A673 (cell line): ENCODE measurements at regions not wholly inside any gene's neighbourhood (a gene's known extent, or its start where the extent isn't known, plus 50 kb on each side); places are given as distances from the start of the nearest gene placed in this dataset.

Experiments used
- EZH2 ChIP-seq: fragments of 200-600 bp; sonication (generic); IDR thresholded peaks from 2 replicates; pipeline ENCODE4 v1.6.1; 2017; ENCODE audit warnings: borderline replicate concordance, low read depth, mild to moderate bottlenecking, mixed read lengths, antibody characterized with exemption, low read length; ENCODE audit not compliant: poor library complexity, severe bottlenecking
- TF ChIP-seq, protein P1 (sequence below): fragments of 300-800, 200-600 bp; sonication (generic); conservative IDR thresholded peaks from 2 replicates; pipeline ENCODE4 v1.5.1; 2017; ENCODE audit warnings: low read depth, mild to moderate bottlenecking, antibody characterized with exemption, low read length, moderate library complexity, mixed read lengths

GRCh38 chr11:116434986-116435385 is 337.8 kb downstream of the BUD13 start:
- TF ChIP-seq, protein P1, sequence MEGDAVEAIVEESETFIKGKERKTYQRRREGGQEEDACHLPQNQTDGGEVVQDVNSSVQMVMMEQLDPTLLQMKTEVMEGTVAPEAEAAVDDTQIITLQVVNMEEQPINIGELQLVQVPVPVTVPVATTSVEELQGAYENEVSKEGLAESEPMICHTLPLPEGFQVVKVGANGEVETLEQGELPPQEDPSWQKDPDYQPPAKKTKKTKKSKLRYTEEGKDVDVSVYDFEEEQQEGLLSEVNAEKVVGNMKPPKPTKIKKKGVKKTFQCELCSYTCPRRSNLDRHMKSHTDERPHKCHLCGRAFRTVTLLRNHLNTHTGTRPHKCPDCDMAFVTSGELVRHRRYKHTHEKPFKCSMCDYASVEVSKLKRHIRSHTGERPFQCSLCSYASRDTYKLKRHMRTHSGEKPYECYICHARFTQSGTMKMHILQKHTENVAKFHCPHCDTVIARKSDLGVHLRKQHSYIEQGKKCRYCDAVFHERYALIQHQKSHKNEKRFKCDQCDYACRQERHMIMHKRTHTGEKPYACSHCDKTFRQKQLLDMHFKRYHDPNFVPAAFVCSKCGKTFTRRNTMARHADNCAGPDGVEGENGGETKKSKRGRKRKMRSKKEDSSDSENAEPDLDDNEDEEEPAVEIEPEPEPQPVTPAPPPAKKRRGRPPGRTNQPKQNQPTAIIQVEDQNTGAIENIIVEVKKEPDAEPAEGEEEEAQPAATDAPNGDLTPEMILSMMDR: no peak
- TF ChIP-seq EZH2: no peak
